Natural killer cell (primary cell): ENCODE measurements at regions not wholly inside any gene's neighbourhood (a gene's known extent, or its start where the extent isn't known, plus 50 kb on each side); places are given as distances from the start of the nearest gene placed in this dataset.

Experiments
- ATAC-seq, 3 donors: fragments of 150-1000 bp in 2 of 3; fragments of 200-7000 bp in 1 of 3; cut with Tn5 transposase; 1 replicate in 1 of 3; 2 replicates in 2 of 3; pipeline ENCODE4 v1.10.0; 2021; ENCODE audit warnings: mild to moderate bottlenecking in 2 of 3, moderate library complexity in 2 of 3
- DNase-seq, 2 donors: peaks; one replicate each; pipeline versions ENCODE4 v3.0.0 to v3.0.0-alpha.2; 2013 to 2021; ENCODE audit warnings: mixed read lengths in 1 of 2
- H3K27ac ChIP-seq: one replicate; pipeline ENCODE4 v1.5.1; 2013; ENCODE audit warnings: mild to moderate bottlenecking, low read length
- H3K27me3 ChIP-seq: one replicate; pipeline ENCODE4 v1.6.1; 2013; ENCODE audit warnings: low read length; ENCODE audit not compliant: control insufficient read depth, insufficient read depth
- H3K36me3 ChIP-seq: one replicate; pipeline ENCODE4 v1.6.1; 2013; ENCODE audit warnings: low read length; ENCODE audit not compliant: control insufficient read depth, insufficient read depth
- H3K4me1 ChIP-seq: one replicate; pipeline ENCODE4 v1.6.1; 2013; ENCODE audit warnings: low read length; ENCODE audit not compliant: control insufficient read depth, insufficient read depth
- H3K4me3 ChIP-seq: one replicate; pipeline ENCODE4 v1.5.1; 2013; ENCODE audit warnings: low read length
- H3K9me3 ChIP-seq: one replicate; pipeline ENCODE4 v1.6.1; 2013; ENCODE audit warnings: low read length; ENCODE audit not compliant: control insufficient read depth, insufficient read depth
- H3K27ac Mint-ChIP-seq, 2 donors: one replicate each; pipeline ENCODE4 v1.8.0; 2022; ENCODE audit warnings: mild to moderate bottlenecking in 2 of 2, mixed read lengths in 2 of 2, moderate library complexity in 1 of 2
- H3K27me3 Mint-ChIP-seq, 2 donors: one replicate each; pipeline ENCODE4 v1.8.0; 2022; ENCODE audit warnings: low read depth in 2 of 2, mixed read lengths in 2 of 2
- H3K36me3 Mint-ChIP-seq: one replicate; pipeline ENCODE4 v1.8.0; 2022; ENCODE audit warnings: mixed read lengths
- H3K4me1 Mint-ChIP-seq, 2 donors: one replicate each; pipeline ENCODE4 v1.8.0; 2022; ENCODE audit warnings: mixed read lengths in 2 of 2
- H3K4me3 Mint-ChIP-seq: one replicate; pipeline ENCODE4 v1.8.0; 2022; ENCODE audit warnings: mild to moderate bottlenecking, moderate library complexity, mixed read lengths
- H3K9me3 Mint-ChIP-seq, 2 donors: one replicate each; pipeline ENCODE4 v1.8.0; 2022; ENCODE audit warnings: mixed read lengths in 2 of 2
- WGBS: methylation state at CpG from one replicate; pipeline ENCODE4 v1.1.7; 2013; ENCODE audit warnings: missing lambda C conversion rate; ENCODE audit not compliant: insufficient coverage; 5-methylcytosine and 5-hydroxymethylcytosine counted together
- intact Hi-C: fragments of 100-400 bp; cut with micrococcal nuclease; formaldehyde crosslinking; loops from one replicate; pipeline ENCODE4 v1.14.2; 2022
- TF ChIP-seq, protein P1 (sequence below): fragments of 200-600 bp; IDR thresholded peaks from one replicate; pipeline ENCODE4 v1.8.0; 2022; ENCODE audit warnings: antibody characterized with exemption

DNA sequence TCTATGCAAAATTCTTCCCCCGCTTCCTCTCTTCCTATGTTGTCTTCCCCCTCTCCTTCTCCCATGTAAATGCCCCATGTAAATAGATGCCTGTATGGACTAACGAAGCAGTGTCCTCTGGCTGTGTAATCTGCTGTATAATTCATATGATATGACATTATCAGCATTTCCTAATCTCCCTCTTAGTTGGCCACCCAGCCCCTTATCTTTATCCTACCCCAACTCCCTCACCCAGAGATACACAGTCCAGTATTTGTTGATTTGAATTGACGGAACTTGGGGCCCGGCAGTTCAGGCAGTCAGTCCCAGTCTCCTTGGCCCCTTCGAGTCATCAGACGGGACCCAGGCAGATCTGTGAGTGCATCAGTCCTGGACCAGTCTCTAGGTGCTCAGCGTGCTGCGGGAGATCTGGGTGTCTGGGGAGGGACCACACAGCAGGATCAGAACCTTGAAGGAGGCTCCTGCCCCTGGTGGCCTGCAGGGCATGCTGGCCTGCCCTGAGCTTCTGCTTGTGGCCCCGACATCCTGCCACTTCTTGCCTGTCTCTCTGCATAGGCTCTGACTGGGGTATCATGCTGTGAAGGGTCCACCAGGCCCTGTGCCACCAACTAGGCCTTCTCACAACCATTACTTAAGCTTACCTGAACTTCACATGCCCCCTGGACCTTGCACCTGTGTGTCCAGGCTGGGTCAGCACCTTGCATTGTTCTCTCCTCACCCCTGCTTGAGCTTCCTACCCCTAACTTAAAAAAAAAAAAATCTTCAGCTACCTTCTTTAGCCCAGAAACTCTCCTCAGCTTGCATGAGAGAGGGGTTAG is 88.1 kb upstream of the ATL2 start:
- intact Hi-C loops: no loop called here
- peaks cover 4 to 5% of the 10 kb centered on the region in 2 donors for H3K27me3 Mint-ChIP-seq
- H3K27ac ChIP-seq: no peak overlapping the region

GRCh38 chr2:38463752-38464151 is 86.7 kb upstream of the ATL2 start:
- no peaks in the 10 kb centered on the region for H3K27me3 ChIP-seq
- WGBS: 94% methylated on average over 4 of the region's 4 CpGs
- H3K9me3 Mint-ChIP-seq: no peaks in the 10 kb centered on the region
- no peak overlapping the region for H3K4me3 ChIP-seq
- TF ChIP-seq, protein P1, sequence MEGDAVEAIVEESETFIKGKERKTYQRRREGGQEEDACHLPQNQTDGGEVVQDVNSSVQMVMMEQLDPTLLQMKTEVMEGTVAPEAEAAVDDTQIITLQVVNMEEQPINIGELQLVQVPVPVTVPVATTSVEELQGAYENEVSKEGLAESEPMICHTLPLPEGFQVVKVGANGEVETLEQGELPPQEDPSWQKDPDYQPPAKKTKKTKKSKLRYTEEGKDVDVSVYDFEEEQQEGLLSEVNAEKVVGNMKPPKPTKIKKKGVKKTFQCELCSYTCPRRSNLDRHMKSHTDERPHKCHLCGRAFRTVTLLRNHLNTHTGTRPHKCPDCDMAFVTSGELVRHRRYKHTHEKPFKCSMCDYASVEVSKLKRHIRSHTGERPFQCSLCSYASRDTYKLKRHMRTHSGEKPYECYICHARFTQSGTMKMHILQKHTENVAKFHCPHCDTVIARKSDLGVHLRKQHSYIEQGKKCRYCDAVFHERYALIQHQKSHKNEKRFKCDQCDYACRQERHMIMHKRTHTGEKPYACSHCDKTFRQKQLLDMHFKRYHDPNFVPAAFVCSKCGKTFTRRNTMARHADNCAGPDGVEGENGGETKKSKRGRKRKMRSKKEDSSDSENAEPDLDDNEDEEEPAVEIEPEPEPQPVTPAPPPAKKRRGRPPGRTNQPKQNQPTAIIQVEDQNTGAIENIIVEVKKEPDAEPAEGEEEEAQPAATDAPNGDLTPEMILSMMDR: no peak
- no peak overlapping the region for H3K27ac ChIP-seq
- H3K27ac Mint-ChIP-seq: no peak overlapping the region
- H3K36me3 ChIP-seq: no peaks in the 10 kb centered on the region
- H3K27me3 Mint-ChIP-seq: peaks cover 6 to 8% of the 10 kb centered on the region in 2 donors
- H3K4me1 Mint-ChIP-seq: no peaks in the 10 kb centered on the region
- H3K36me3 Mint-ChIP-seq: no peaks in the 10 kb centered on the region
- no peak for DNase-seq
- H3K4me3 Mint-ChIP-seq: no peak overlapping the region
- H3K9me3 ChIP-seq: no peaks in the 10 kb centered on the region
- no peak for ATAC-seq
- H3K4me1 ChIP-seq: no peaks in the 10 kb centered on the region
- intact Hi-C loops: no loop called here

More for the DNA sequence above, 88.1 kb upstream of the ATL2 start:
- Histone ChIP-seq H3K4me1 (no peaks in the 10 kb centered on the region), H3K36me3 (no peaks in the 10 kb centered on the region), H3K4me3 (no peak overlapping the region), H3K9me3 (no peaks in the 10 kb centered on the region), H3K27me3 (no peaks in the 10 kb centered on the region)
- TF ChIP-seq, protein P1: no peak
- H3K4me3 Mint-ChIP-seq: no peak overlapping the region
- H3K4me1 Mint-ChIP-seq: no peaks in the 10 kb centered on the region
- no peaks in the 10 kb centered on the region for H3K36me3 Mint-ChIP-seq
- peak overlapping the region in 1 of 2 donors; percentile 51 for H3K27ac Mint-ChIP-seq
- ATAC-seq (no peak), DNase-seq (no peak)
- no peaks in the 10 kb centered on the region for H3K9me3 Mint-ChIP-seq
- 96% methylated on average over 8 of the region's 9 CpGs for WGBS

GRCh38 chr2:38462121-38462661 is 85.1 kb upstream of the ATL2 start:
- no peak for DNase-seq
- Mint-ChIP-seq H3K27me3 (peaks cover 8 to 13% of the 10 kb centered on the region in 2 donors), H3K9me3 (no peaks in the 10 kb centered on the region), H3K27ac (no peak overlapping the region), H3K36me3 (no peaks in the 10 kb centered on the region), H3K4me3 (no peak overlapping the region), H3K4me1 (no peaks in the 10 kb centered on the region)
- intact Hi-C loops: no loop called here
- no peak overlapping the region for H3K4me3 ChIP-seq
- ATAC-seq: no peak
- TF ChIP-seq, protein P1: no peak
- no peaks in the 10 kb centered on the region for H3K36me3 ChIP-seq
- H3K9me3 ChIP-seq: no peaks in the 10 kb centered on the region
- no peak overlapping the region for H3K27ac ChIP-seq
- H3K27me3 ChIP-seq: no peaks in the 10 kb centered on the region
- 80% methylated on average over 7 of the region's 7 CpGs for WGBS
- H3K4me1 ChIP-seq: no peaks in the 10 kb centered on the region
